ENCODE measurements at regions not wholly inside any gene's neighbourhood (a gene's known extent, or its start where the extent isn't known, plus 50 kb on each side); places are given as distances from the start of the nearest gene placed in this dataset.

DNA sequence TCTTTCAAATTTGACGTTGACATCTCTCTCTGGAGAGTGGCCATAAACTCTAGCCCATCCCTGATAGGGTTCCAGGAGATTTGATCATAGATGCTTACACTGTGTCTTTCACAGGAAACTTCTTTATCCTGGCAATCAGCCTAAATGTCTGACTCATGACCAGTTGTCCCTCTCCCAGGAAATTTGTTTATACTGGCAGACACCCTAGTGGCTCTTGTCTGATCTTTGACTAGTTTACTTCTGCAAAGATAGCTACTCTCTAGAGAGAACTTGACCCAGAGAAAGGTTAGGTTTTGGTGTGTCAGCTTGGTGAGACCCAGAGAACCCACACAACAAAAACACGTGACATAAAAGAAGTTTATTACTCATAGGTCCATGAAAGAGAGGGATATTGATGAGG is 509.8 kb downstream of the CENPC start:
- in situ Hi-C loops (cut with MboI; ENCODE audit: low pct_ligation_motif_present in 1 of 4, low pct_unique_long_range_greater_than_20kb in 1 of 4, low sequenced_read_pairs in 3 of 4) (no loop called here), intact Hi-C loops (cut with DNase I; ENCODE audit: low total_unique reads) (no loop called here)
- H3K27ac ChIP-seq = no peak overlapping the region
- H3K36me3 ChIP-seq = no peaks in the 10 kb centered on the region
- no peak for TF ChIP-seq POLR2A (IDR thresholded peaks at IDR 0.05)
- no peak for TF ChIP-seq EP300 (IDR thresholded peaks at IDR 0.05; ENCODE audit: low read depth)
- TF ChIP-seq, protein P1, sequence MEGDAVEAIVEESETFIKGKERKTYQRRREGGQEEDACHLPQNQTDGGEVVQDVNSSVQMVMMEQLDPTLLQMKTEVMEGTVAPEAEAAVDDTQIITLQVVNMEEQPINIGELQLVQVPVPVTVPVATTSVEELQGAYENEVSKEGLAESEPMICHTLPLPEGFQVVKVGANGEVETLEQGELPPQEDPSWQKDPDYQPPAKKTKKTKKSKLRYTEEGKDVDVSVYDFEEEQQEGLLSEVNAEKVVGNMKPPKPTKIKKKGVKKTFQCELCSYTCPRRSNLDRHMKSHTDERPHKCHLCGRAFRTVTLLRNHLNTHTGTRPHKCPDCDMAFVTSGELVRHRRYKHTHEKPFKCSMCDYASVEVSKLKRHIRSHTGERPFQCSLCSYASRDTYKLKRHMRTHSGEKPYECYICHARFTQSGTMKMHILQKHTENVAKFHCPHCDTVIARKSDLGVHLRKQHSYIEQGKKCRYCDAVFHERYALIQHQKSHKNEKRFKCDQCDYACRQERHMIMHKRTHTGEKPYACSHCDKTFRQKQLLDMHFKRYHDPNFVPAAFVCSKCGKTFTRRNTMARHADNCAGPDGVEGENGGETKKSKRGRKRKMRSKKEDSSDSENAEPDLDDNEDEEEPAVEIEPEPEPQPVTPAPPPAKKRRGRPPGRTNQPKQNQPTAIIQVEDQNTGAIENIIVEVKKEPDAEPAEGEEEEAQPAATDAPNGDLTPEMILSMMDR (IDR thresholded peaks at IDR 0.05) = no peak
- no peak for TF ChIP-seq POLR2AphosphoS5 (IDR thresholded peaks at IDR 0.05)
- DNase-seq = no peak
- no peaks in the 10 kb centered on the region for H3K27me3 ChIP-seq
- 37 to 41% methylated on average over 2 of the region's 2 CpGs for WGBS, 2 donors (ENCODE audit: low coverage in 1 of 2)
- no peaks in the 10 kb centered on the region for H3K9me3 ChIP-seq
- no peaks in the 10 kb centered on the region for H3K4me1 ChIP-seq
- no peak overlapping the region for H3K4me3 ChIP-seq

DNA sequence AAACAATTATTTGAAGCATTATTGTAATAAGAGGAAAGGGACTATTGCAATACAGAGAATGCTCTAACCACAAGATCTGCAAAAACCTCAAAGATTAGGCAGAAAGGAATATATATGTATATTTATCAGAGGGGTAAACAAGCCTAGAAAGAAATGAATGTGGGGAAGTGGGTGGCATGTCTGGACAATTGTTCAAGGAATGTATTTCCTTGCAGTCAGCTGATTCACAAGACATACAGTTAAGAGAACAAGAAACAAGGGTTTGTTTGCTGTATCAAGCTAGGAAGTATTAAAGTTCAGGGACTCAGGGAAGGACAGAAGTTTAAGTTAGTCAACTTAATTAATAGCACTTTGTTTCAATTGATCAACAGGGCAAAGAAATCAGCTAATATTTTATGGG is 514.7 kb downstream of the CENPC start:
- Histone ChIP-seq H3K9me3 (no peaks in the 10 kb centered on the region), H3K36me3 (no peaks in the 10 kb centered on the region), H3K27me3 (no peaks in the 10 kb centered on the region), H3K4me3 (no peak overlapping the region), H3K4me1 (no peaks in the 10 kb centered on the region), H3K27ac (no peak overlapping the region)
- TF ChIP-seq, protein P1 (IDR thresholded peaks at IDR 0.05) = no peak
- TF ChIP-seq POLR2A (IDR thresholded peaks at IDR 0.05) (no peak), EP300 (IDR thresholded peaks at IDR 0.05; ENCODE audit: low read depth) (no peak), POLR2AphosphoS5 (IDR thresholded peaks at IDR 0.05) (no peak)
- in situ Hi-C loops (cut with MboI; ENCODE audit: low pct_ligation_motif_present in 1 of 4, low pct_unique_long_range_greater_than_20kb in 1 of 4, low sequenced_read_pairs in 3 of 4) = no loop called here
- no peak for DNase-seq
- intact Hi-C loops (cut with DNase I; ENCODE audit: low total_unique reads) = no loop called here

DNA sequence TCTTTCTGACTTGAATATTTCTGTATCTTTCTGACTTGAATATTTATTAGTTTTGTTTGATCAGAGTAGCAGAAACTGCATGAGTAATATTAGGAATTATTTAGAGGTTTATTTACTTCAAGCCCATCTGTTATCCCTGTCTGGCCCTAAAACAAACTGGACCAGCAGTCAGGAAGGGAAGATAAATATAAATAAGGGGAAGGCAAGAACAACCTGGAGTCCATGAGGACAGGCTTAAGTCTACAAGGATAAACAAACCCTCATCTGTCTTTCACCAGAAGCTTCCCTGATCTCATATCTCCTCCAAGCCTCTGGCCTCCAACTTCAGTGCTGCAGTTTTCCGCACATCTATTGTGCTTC is 524.9 kb downstream of the CENPC start:
- TF ChIP-seq, protein P1 (IDR thresholded peaks at IDR 0.05) = no peak
- TF ChIP-seq EP300 (IDR thresholded peaks at IDR 0.05; ENCODE audit: low read depth) (no peak), POLR2AphosphoS5 (IDR thresholded peaks at IDR 0.05) (no peak), POLR2A (IDR thresholded peaks at IDR 0.05) (no peak)
- H3K36me3 ChIP-seq = no peaks in the 10 kb centered on the region
- H3K4me1 ChIP-seq = no peaks in the 10 kb centered on the region
- 77 to 85% methylated on average over 1 of the region's 1 CpG for WGBS, 2 donors (ENCODE audit: low coverage in 1 of 2)
- no peak overlapping the region for H3K4me3 ChIP-seq
- no peaks in the 10 kb centered on the region for H3K27me3 ChIP-seq
- H3K27ac ChIP-seq = no peak overlapping the region
- H3K9me3 ChIP-seq = peaks cover 0 to 7% of the 10 kb centered on the region in 2 donors
- no peak for DNase-seq
- in situ Hi-C loops (cut with MboI; ENCODE audit: low pct_ligation_motif_present in 1 of 4, low pct_unique_long_range_greater_than_20kb in 1 of 4, low sequenced_read_pairs in 3 of 4) (no loop called here), intact Hi-C loops (cut with DNase I; ENCODE audit: low total_unique reads) (no loop called here)

DNA sequence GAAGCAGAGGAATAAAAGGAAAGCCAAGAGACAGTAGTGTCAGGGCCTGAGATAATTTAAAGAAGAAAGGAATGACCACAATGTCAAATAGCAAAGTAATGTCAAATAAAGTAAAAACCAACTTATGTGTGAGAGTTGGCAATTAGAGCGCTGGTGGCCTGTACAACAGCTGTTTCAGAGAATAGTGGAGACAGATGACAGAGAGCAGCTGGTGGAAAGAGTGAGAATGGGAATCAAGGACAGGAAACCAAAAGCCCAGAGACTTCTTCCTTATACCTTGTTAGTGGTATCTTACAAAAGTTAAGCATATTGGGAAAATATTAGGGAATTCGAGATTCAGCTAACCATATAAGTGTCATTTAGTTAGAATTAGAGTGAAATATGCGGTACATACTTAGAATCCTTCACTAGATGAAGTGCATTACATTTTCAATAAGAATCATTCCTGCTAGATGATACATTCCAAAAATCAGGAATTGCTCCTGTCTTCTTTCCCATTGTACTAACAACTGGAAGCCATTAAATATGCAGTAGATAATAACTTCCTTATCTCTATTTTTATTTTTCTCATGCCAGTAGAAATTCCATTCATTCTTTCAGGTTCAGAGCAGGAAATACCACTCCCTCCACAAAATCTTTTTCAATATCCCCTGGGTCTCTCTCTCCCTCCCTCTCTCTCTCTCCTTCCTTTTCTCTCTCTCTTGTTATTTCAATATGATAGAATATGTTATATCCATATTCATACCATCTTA is 525.4 kb downstream of the CENPC start:
- Histone ChIP-seq H3K9me3 (peaks cover 0 to 7% of the 10 kb centered on the region in 2 donors), H3K36me3 (no peaks in the 10 kb centered on the region), H3K4me1 (no peaks in the 10 kb centered on the region), H3K27ac (no peak overlapping the region), H3K27me3 (no peaks in the 10 kb centered on the region), H3K4me3 (no peak overlapping the region)
- DNase-seq = no peak
- in situ Hi-C loops (cut with MboI; ENCODE audit: low pct_ligation_motif_present in 1 of 4, low pct_unique_long_range_greater_than_20kb in 1 of 4, low sequenced_read_pairs in 3 of 4) (no loop called here), intact Hi-C loops (cut with DNase I; ENCODE audit: low total_unique reads) (no loop called here)
- TF ChIP-seq POLR2AphosphoS5 (IDR thresholded peaks at IDR 0.05) = no peak
- no peak for TF ChIP-seq EP300 (IDR thresholded peaks at IDR 0.05; ENCODE audit: low read depth)
- TF ChIP-seq, protein P1 (IDR thresholded peaks at IDR 0.05) = no peak
- TF ChIP-seq POLR2A (IDR thresholded peaks at IDR 0.05) = no peak
- WGBS, 2 donors (ENCODE audit: low coverage in 1 of 2) = 52 to 64% methylated on average over 3 of the region's 3 CpGs
